ENCODE measurements at regions not wholly inside any gene's neighbourhood (a gene's known extent, or its start where the extent isn't known, plus 50 kb on each side); places are given as distances from the start of the nearest gene placed in this dataset.
"Not testable (repeated sequence)": the region's sequence is repeated elsewhere in the genome, so short reads cannot be mapped to it uniquely, and the experiment has no call there.

DNA sequence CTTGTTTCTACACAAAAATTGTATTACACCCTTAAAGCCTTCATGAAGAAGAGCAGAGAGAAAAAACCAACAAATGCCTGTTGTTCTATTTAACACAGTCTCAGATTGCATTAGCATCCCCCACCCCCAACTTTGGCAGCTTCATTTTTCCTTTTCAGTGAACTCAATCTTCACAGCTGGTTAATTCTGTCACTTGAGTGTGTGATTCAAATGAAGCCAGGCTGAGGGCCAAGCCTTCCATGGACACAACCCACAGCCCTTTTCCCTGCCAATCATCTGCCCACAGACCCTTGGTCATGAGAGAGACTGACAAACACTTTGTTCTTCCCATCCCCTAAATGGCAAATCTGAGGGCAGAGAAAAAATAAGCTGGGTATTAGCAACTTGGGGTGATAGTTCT is 217.5 kb upstream of the NMUR2 start:
- DNase-seq = no peak

DNA sequence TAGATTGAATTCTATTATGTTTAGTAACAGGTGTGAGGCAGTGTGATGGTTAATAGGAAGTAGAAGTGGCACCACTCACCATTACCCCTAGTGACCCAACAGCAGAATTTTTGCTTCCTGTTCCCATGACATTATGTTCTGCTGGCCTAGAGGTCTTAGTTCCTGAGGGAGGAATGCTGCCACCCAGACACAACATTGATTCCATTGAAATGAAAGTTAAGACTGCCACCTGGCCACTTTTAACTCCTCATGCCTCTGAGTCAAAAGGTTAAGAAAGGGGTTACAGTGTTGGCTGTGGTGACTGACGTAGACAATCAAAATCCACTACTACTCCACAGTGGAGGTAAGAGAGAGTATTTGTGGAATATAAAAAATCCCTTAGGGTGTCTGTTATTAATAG is 218.9 kb upstream of the NMUR2 start:
- DNase-seq = no peak

DNA sequence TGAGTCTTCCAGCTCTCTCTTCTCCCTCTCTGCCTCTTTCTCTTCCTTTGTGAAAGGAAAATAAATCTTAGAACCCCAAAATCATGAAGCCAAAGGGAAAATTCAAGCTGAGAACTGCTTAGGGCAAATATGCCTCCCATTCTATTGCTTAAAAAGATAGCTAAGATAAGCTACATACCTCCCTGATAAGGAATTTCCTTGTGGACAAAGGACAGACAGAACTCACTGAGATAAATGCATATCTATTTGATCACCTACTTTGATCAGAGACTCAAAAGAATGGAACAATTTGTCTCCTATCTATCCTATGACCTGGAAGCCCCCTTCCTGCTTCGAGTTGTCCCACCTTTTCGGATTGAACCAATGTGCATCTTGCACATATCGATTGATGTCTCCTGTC is 220.6 kb upstream of the NMUR2 start:
- DNase-seq = no peak

DNA sequence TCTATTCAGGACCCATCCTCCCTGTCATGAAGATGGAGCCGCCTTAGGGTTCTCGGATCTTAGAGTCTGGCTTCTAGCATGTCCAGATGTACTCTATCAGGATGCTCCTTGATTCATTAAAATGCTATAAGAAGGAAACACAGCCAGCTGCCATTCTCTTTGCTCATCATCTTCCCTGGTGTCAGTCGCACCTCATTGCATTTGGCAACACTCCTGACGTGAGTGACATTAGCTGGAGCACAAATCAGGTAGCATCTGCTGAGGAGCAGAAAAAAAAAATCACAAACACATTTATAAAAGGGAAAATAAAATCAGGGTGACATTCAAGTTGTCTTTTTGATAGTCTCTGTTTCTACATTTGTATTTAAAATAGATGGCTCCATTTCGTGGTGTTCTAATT is 226.1 kb upstream of the NMUR2 start:
- DNase-seq = no peak

DNA sequence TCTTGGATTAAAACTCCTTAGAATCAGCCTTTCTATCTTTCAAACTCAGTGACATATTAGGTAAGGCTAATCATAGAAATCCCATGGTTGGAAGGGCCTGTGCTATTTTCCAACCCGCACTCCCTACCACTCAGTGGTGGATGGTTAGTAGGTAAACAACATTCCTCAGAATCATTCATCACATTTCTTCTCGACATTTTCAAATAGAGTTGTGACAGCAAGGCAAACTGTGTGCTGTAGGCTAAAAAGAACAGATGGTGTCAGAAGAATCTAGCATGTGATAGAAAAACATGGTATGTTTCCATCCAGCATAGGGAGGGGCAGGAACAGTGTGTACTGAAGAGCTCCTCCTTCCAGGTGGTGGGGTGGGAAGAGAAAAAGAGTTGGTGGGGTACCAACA is 227.3 kb upstream of the NMUR2 start:
- DNase-seq = no peak

DNA sequence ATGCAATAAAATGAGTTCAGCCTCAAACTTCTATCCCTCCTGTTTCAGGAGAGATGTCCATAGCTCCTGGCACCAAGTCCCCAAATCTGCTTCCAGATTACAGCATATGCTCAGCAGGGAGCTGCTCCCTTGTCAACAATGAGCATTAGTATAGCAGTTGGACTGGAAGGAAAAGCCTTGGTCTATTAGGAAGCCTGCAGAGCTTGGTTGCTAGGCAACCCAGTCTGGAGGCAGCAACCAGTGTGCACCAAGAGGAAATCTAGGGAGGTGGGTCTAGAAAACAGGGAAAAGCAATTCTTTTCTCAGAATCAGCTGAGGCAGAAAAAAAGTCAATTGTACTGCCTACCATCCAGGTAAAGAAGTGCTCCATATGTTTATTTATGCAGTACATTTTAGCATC is 229.5 kb upstream of the NMUR2 start:
- DNase-seq = no peak

DNA sequence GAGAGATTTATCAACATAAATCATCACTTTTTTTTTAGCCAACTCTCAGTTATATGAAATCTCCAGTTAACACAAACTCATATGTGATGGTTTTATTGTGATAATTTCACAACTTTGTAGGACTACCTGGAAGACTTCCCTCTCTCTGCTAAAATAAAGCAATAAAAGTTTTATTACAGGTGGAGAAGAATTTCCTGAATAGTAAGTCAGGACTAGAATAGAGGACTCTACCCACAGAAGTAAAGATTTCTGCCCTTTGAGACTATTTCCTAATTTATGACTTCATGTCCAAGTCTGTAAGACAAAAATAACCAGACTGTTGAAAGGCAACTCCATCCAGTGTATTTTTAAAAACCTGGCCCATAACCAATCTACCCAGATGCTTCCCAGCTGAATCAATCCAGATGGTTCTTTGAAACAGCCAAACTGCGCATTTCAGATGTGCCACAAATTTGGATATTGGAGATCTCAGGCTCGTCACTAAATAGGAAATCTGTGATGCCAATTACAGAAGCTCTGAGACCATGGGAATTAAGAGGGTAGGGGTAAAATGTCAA is 234.0 kb upstream of the NMUR2 start:
- DNase-seq = no peak

DNA sequence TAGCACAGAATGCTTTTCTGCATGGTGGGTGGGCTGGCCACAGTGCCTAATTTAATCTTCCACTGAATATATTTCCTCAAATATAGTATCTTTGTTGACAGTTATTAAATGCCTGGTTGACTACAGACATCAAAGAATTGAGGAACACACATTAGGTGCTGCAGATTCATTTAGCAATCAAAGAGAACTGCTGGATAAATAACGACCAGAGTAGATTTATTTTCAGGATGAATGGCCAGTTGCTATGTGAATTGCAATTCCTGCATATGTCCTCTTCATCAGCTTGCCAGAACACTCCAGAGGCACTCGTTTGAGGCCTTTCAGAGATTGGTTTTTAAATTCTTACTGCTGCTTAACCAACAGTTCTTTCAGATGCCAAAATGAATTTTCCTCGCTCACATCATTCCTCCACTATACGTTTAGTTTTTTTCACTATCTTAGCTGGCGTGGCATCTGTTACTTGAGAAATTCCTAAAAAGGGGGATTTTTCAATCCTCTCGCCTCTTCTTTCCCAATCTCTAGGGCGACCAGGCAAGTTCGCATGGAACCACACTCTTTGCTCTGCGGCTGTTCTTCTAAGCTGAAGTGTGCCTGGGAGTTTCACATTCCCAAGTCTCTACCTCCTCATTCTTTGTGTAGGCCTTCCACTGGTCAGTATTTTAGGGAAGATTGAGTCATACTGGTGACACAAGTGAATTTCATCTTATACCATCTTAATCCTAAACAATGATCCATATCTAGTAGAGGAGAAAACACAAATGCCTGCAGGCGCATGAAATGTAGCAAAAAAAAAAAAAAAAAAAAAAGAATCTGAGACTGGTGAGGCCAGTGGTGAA is 237.1 kb upstream of the NMUR2 start:
- no peak for DNase-seq

DNA sequence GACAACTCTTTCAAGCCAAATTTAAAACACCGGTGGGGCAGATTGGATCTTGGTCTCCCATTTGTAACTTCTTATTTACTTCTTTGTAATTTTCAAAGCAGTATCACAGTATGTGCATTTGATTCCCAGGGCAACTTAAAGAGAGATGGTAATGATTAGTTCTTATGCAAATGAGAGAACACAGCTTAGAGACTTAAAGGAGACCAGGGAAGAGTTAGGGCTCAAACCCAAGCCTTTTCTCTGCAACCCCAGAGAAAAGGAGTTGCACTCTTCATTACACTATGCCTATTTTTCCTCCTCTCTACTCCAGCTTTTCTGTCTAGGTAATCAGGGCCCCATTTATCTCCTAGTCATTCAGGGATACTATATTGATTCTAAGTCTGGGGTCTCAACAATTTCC is 237.8 kb upstream of the NMUR2 start:
- no peak for DNase-seq

DNA sequence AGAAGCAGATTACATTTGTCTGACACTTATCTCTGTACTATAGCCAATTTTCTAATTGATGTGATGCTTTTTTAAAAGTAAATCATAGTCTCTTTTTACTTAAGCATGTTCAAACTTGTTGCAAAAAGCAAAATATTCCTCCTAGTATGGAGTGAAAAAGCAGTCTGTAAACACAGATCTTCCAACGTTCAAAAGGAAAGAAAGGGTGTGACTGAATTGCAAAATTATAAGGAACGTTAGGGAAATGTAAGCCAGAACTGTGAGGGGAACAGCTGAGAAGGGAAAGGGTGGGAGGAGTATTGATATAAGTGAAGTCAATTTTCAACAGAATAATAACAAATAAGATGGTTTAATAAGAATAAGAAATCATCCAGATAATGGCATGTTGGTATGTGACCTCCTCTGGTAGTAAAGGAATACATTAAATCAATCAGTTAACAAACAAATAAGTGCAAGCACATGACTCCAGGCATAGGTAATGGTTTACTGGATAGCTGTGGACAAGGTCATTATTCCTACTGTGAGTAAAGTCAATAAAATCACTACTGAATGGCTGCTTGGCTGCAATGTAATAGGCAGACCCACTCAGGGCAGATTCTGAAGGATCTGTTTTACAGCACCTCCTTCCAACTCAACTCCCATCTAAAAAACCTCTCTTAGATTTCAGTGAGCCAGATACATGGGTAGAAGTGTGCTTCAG is 239.1 kb upstream of the NMUR2 start:
- no peak for DNase-seq

DNA sequence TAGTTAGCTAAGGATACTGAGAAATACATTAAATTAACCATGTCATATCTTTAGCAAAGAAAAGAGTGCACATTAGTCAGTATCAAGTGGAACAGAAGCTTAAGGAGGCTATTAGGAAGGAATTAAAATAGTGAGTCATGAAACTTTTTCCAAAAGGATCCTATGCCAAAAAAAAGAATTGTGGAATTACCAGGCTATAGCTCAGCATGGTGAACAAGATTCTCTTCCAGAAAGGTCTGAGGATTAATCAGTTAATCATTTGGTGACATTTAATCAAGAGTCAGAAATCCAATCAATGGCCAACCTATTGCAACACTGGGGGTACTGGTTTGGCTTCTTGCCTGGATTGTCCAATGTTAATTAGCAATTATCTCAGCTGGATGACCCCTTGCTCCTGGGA is 244.5 kb upstream of the NMUR2 start:
- no peak for DNase-seq

DNA sequence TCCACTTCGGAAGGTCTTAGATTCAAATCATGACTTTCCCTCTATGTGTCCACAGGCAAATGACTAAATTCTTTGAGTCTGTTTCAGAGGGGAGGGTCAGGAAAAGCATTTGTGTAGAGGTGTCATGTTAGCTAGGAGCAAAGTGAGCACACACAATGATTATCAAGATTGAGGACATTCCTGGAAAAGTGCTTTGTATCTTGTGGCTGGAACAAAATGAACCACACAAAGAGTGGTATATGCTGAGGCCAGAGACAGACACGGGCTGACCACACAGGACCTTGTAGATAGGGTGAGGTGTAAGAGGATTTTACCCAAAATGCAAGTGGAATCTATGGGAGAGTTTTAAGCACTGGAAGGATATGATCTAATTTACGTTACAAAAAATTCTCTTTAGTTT is 245.3 kb upstream of the NMUR2 start:
- no peak for DNase-seq

DNA sequence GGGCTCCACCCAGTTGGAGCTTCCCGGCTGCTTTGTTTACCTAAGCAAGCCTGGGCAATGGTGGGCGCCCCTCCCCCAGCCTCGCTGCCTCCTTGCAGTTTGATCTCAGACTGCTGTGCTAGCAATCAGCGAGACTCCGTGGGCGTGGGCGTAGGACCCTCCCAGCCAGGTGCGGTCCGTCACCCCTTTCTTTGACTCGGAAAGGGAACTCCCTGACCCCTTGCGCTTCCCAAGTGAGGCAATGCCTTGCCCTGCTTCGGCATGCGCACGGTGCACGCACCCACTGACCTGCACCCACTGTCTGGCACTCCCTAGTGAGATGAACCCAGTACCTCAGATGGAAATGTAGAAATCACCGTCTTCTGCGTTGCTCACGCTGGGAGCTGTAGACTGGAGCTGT is 254.4 kb upstream of the NMUR2 start:
- DNase-seq = not testable (repeated sequence)

DNA sequence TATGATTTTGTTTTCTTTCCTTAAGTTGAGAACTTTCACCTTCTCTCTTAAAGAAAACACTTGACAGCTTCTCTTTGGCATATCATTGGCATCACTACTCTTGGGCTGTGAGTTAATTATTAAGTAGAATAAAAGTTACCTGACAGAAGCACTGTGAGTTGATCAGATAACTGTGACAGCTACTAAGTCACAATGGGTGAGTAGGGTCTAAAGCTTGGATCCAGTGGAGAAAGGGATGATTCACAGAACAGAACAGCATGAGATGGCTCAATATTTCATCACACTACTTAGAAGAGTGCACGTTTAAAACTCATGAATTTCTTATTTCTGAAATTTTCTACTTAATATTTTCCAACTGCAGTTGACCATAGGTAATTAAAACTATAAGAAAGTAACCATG is 268.5 kb upstream of the NMUR2 start:
- no peak for DNase-seq

DNA sequence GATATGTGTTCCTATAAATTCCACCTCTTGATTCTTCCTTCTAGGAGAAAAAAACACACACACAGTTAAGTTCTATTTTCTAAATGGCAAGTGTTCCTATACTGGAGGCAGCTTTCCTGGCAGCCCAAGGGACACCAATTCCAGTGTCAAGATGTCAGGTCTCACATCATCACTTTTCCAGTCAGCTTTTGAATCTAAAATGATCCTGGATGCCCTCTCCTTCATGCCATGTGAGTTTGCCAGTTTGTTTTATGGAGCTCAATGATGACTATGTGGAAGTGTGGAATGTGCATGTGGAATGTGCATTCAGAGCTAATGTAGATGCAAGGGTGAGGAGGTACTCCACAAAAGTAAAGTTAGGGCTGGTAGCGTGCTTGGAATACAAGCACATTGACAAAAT is 269.3 kb upstream of the NMUR2 start:
- no peak for DNase-seq

DNA sequence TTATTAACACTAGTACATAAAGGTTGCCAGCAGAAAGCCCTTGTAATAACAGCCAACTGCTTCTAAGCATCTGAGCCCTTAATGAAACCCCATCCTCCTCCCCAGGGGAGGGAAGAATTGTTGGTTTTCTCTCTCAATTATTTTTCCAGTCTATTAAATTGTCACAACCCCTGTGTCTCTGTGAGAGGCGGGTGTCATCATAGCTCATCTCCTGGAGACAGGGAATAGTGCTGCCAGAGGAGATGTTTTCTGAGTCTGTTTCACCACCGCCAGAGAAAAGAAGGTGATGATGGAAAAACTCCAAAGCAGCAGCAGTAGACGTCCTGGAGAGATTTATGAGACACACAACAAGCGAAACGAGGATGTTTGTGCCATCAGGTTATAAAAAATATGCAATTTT is 271.1 kb upstream of the NMUR2 start:
- DNase-seq = no peak

DNA sequence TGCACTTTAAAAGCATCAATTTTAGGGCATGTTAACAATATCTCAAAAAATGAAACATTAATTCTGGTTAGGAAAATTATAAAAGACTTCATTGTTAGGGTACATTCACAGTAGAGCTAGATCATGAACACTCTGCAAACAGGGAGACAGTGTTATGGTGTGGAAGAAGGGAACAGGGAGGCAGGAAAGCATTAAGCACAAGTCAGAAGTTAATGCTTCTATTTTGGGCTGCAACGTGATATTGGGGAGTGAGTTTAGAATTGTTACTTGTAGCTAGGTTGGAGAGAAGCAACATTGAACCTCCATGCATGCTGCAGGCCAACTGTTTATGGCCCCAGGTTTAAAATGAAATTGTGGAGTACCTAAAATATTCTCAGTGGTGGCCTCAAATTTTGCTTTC is 278.1 kb upstream of the NMUR2 start:
- no peak for DNase-seq

DNA sequence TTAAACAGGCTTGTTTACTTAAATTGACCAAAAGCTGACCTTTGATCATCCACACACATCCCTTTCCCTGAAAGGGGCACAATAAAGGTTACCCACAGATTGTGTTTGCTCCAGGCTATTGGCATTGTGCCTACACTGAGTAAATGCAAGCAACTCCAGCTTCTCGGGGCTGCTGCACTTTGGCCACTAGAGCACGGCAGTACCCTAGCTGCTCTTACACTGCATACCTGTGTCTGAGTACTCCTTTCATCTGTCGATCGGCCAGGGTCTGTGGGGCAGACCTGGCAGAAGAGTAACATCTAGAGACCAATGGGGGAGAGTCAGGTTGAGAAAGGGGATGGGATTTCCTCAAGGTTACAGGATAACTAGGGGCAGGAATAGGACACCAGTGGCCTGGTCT is 281.9 kb upstream of the NMUR2 start:
- DNase-seq = no peak

DNA sequence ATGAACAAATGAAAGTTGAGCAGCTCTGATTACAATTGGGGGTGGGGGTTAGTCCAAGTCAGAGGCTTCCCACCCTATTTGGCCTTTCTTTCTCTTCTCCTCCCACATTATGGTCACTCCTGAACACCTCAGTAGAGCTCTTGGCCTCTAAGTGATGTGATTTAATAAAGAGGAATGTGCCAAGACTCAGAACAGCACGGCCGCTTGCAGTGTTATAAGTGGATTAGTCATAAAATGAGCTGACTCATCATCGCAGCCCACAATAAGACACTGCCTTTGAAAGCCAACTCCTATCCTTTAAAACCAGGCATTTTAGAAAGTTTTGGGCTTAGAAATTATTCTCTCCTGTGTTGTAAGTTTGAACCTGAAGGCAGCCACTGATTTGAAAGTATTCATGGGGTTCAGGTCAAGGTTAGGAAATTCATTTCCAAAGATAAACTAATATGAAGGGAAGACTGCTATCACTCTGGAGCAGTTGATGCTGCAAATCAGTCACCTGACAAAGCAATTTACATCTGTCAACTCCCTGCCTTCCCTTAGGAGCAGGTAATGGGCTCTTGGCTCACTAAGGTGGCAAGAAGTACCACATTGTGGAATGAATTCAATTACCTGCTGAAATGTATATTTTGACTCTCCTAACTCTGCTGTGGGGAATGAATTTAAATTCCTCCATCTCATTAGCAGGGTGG is 283.6 kb upstream of the NMUR2 start:
- DNase-seq = no peak

DNA sequence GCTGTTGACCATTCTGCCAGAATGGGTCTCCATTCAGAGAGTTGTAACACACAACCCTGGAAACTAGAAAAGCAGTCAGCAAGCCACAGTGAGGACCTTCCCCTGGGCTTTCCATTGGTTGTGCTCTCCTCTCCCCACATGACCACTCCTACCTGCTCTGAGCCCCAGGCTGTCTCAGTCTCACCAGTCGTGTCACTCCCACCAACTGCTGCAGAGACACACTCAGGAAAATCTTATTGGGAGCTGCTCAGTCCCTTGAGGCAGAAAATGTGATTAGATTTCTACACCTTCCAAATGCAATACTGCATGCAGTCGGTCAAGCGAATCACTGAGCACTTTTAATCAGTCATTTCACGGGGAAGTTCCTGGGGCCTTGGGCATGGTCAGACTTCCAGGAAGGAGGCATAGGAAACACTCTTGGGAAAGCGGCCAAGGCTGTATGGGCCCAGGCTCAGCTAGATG is 284.2 kb upstream of the NMUR2 start:
- no peak for DNase-seq

DNA sequence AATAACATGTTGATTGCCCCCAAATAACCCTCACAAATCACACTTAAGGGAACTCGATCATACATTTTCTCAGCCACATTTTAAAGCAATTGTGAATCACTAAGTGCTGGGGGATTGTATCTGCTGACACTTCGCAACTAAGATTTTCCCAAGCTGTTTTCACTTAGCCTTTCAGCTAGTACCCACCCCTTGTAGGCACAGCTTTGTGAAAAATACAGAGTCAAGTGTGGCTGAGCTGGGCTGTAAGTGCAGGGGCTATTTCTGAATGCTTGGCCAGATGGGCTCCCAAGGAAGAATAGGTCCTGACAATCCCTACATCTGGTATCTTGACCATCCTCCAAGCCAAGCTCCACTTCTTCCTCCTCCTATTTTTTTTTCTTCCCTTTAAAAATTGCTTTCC is 289.2 kb upstream of the NMUR2 start:
- DNase-seq = no peak

DNA sequence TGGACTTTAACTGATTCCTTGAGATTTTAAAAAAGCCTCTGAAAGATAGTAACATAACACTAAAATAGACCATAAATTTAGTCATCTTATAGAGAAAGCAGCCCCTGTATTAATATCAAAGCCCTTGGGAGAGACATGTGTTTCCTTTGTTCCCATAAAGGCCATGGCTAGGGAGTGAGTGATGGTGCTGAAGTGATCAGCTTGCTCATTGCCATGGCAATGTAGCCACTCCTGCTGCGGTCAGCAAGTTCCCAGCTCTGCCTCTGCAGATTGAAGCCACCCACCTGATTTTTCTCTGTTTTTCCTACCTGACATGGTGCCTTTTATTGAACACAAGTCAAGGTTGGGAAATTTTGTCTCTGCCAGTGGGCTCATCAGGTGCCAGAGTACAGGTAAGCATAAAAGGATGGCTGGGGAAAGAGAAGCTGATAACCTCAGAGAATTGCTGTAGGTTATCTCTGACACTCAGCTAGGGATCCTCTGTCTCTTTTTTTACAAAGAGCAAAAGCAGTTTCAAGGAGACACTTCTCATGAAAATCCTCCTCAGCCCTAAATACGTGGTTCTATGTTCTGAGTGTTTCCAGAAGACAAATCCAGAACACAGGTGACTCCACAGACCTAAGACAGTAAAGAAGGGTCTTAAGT is 296.3 kb upstream of the NMUR2 start:
- DNase-seq = no peak

DNA sequence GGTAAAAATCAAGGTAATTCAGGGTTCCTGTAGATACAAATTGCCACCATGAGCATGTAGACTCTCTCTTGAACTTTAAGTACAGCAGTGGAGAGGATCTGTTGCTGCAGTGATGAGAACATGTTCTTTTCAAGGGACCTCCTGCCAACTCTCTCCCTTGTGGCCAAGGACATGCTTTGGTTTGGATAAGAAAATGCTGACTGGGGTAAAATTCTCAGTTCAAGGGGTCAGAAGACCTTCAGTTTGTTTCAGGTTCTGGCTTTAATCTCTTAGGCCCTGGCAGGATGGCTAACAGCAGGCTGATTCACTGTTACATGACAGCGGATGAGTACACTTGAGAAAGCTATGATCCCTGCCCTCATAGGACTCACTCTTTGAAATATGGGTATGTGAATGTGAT is 299.2 kb upstream of the NMUR2 start:
- DNase-seq = no peak
